GM21367 (cell line): ENCODE measurements at regions not wholly inside any gene's neighbourhood (a gene's known extent, or its start where the extent isn't known, plus 50 kb on each side); places are given as distances from the start of the nearest gene placed in this dataset.

ENCODE experiments used
- ATAC-seq: cut with Tn5 transposase; IDR thresholded peaks from one replicate; pipeline ENCODE4 v1.9.1; 2021; ENCODE audit not compliant: unreplicated experiment

DNA sequence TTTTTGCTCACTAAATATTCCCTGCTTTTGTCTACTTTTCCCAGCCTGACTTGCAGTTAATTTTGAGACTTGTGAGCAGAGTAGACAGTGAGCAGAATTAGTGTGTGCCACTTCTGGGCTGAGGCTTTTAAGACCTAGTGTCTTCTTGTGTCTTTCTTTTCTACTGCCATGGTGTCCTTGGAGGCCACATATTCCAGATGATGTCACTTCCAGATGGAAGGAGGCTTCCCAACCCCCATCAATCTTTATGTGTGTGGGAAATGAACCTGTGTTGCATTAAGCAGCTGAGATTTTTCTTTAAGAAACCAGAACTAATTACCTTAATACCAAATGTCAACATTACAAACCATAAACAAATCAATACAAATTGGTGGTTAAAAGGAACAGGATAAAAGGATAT lies 774.7 kb upstream of the ROBO1 start:
- no peak for ATAC-seq

GRCh38 chr3:80537680-80538079 lies 769.9 kb upstream of the ROBO1 start:
- no peak for ATAC-seq

DNA sequence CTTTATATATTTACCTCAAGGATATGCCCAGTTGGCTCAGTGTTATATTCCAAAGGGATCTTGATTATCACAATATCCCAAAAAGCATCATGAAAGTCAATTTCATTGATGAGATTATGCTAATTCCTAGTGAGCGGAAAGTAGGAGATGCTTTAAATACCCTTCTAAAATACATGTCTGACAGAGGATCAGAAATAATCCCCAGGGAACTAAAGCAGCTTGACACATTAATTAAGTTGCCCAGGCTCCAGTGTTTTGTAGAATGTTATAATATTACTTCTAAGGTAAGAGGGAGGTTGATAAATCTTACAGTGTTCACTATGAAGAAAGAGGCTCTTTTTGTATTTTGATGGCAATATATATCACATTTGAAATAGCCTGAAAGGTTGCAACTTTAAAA lies 767.5 kb upstream of the ROBO1 start:
- no peak for ATAC-seq

DNA sequence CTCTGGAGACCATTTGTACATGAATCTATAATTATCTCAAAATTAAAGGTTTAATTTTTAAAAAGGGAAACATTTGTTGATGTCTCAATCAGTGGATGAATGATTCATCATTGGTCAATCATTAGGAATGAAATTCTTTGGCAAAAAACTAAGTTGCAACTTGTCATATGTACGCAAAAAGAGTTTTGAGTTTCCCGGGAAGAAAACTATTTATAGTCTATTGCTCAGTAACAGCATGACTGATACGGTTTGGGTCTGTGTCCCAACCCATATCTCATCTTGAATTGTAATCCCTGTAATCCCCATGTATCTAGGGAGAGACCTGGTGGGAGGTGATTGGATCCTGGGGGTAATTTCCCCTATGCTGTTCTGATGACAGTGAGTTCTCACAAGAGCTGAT lies 765.8 kb upstream of the ROBO1 start:
- no peak for ATAC-seq

DNA sequence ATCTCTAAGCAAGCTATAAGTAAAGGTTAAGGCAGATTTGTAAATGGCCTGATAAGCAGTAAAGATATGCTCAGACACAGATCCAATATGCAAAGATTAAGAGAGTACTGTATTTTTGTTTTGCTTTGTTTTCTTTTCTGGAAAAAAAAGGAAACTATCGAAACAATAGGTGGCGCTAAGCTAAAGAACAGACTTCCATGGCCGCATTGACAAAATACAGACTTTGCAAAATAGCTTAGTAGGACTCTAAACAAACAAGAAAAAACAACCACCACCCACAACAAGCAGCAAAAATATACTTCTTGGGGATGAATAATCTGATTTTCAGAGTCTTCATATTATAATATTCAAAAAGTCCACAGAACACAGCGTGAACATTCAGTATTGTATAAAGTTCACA lies 758.4 kb upstream of the ROBO1 start:
- ATAC-seq: no peak

DNA sequence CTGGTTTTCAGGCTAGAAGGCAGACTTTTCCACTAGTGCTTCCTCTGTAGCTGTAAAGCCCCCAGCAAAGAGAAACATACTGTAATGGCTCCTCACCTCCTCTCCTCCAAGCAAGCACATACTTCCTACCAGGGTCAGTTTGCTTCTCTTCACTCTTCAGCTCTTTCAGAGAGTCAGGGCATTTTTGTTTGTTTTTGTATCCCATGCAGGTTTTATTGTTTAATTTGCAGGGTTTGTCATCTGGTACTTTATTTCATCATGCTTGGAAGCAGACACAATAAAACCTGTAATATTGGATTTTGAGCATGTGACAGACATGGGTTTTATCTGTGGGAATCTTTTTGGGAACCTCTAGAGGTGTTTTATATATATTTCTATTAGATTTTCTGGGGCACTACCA lies 753.3 kb upstream of the ROBO1 start:
- ATAC-seq: no peak

GRCh38 chr3:80519436-80519835 lies 751.6 kb upstream of the ROBO1 start:
- no peak for ATAC-seq

- no peak for ATAC-seq
Observed at GRCh38 chr3:80496452-80496851, 728.7 kb upstream of the ROBO1 start.

DNA sequence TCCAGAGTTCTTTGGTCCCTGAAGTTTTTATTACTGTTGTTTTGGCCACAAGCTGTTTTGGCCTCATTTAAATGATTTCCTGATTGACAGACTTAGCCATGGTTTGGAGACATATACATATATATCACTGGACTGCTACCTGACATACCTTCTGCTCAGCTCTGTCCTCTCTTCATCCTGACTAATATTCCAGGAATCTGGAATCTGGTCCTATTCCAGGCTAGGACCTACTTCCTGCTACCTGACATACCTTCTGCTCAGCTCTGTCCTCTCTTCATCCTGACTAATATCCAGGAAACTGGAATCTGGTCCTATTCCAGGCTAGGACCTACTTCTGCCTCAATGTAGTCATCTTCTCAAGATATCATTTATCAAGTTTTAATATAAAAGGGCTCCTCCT lies 724.4 kb upstream of the ROBO1 start:
- ATAC-seq: no peak

DNA sequence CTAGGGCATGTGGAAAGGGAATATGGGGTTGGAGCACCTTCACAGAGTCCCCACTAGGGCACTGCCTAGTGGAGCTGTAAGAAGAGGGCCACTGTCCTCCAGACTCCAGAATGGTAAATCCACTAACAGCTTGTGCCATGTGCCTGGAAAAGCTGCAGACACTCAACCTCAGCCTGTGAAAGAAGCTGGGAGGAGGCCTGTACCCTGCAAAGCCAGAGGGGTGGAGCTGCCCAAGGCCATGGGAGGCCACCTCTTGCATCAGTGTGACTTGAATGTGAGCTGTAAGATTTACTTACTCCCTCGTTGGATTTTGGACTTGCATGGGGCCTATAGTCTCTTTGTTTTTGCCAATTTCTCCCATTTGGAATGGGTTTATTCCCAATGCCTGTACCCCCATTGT lies 705.2 kb upstream of the ROBO1 start:
- no peak for ATAC-seq

DNA sequence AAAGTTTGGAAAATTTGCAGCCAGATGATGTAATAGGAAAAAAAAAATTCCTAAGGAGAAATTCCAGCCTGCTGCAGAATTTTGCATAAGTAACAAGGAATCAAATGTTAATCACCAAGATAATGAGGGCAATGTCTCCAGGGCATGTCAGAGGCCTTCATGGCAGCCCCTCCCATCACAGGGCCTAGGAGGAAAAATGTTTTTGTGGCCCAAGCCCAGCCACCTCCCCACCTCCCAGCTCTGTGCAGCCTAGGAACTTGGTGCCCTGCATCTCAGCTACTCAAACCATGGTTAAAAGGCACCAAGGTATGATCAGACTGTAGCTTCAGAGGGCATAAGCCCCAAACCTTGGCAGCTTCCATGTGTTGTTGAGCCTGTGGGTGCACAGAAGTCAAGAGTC lies 704.7 kb upstream of the ROBO1 start:
- ATAC-seq: no peak

GRCh38 chr3:80470433-80470832 lies 702.6 kb upstream of the ROBO1 start:
- no peak for ATAC-seq

DNA sequence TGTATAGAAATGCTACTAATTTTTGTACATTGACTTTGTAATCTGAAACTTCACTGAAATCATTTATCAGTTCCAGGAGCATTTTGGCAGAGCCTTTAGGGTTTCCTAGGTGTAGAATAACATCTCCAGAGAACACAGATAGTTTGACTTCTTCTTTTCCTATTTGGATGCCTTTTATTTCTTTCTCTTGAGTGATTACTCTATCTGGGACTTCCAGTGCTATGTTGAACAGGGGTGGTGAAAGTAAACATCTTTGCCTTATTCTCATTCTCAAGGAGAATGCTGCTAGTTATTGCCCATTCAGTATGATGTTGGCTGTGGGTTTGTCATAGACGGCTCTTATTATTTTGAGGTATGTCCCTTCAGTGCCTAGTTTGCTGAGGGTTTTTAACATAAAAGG lies 697.9 kb upstream of the ROBO1 start:
- ATAC-seq: no peak

- no peak for ATAC-seq
Observed at GRCh38 chr3:80451393-80451792, 683.6 kb upstream of the ROBO1 start.

DNA sequence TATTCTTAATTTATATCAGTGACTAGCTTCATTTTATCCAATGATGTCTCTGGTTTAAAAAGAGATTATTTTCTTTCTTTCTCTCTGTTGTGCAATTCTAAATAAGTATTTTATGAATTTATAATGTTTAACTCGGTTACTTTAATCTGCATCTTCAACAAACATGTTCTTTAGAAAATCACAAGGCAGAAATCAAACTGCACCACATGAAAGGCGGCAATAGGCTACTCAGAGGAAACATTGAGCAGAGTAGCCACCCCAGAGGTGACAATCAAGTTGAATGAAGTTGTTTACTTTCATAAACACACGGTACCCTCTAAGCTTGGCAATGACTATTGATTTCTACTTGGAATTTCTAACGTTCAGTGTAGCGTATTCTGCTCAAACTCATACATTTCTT lies 677.8 kb upstream of the ROBO1 start:
- ATAC-seq: no peak

GRCh38 chr3:80445053-80445452 lies 677.3 kb upstream of the ROBO1 start:
- no peak for ATAC-seq

- ATAC-seq: no peak
Observed at GRCh38 chr3:80439490-80439889, 671.7 kb upstream of the ROBO1 start.

- ATAC-seq: no peak
Observed at GRCh38 chr3:80434366-80434765, 666.6 kb upstream of the ROBO1 start.

DNA sequence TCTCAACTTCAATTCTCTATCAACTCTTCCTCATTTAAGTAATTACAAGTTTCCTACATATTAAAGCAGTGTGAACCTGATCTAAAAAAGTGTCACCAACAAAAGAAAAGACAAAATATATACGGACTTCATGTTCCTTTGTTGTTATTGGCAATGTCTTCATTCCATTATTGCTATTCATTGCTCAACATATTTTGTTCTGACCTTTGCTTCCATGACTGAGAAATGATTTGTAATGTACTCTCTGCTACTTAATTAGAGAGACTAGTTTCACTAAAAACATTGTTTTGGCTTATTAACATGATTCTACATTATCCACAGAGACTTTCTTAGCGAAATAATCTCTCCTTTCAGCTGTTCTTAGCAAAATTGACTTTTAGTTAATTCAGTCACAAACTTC lies 657.2 kb upstream of the ROBO1 start:
- no peak for ATAC-seq

DNA sequence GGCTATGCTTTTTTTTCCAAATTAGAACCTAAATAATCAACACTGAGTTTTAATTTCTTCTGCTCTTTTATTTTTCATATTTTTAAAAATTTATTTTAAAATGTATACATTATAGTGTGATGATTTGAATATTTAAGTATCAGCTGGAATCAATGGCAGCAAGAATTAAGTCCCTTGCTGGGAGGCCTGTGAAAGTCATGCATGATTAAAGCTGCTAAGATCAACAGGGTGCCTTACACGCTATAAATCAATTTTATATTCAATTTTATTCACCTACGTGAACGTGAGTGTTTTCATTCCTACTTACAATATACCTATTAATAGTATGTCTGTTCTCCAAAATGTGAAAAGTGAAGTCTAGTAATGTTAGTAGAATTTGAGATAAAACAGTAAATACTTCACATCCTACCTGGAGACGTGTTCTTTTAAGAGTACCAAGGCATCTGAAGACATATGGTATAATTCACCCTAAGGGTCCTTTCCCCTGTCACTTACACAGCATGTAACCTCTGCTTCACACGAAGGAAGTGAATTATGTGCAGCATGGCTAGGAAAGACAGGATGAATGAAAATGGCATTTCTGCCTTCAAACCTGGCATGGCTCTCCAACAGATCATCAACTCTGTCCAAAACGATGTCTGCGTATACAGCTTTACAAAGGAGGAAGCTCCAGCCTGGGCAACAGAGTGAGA lies 640.4 kb upstream of the ROBO1 start:
- ATAC-seq: no peak

DNA sequence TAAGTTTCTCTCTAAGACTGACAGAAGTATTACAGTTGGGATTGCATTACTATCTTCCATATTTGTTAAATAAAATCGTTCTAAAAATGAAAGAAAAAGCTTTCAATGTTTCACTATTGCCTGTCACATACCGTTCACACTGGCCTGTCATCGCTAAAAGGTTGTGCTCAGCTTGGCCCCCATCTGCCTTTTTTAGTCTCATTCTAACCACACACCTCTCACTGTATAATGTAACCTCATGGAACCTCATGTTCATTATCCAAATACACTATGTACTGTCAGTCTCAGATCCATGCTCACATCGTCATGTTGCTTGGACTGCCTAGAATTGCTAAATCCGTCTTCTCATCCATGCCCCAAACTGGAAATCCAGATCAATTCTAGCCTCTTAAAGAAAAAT lies 637.8 kb upstream of the ROBO1 start:
- no peak for ATAC-seq

DNA sequence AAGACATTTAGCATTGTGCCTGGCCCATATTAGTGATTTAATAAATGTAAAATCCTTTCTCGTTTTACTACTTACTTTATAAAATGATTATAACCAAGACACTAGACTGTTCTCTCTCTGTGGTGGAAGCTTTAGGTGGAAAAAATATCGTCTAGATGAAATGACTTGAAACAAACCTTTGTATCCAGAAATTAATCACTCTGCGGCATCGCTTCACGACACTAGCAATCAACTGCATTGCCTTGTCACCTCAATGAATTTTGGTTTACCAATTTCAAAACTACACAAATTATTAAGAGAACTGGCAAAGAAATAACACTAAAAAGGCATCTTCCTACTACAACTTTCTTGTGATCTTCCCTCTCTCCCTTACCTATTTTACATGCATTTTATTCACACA lies 627.2 kb upstream of the ROBO1 start:
- ATAC-seq: no peak

DNA sequence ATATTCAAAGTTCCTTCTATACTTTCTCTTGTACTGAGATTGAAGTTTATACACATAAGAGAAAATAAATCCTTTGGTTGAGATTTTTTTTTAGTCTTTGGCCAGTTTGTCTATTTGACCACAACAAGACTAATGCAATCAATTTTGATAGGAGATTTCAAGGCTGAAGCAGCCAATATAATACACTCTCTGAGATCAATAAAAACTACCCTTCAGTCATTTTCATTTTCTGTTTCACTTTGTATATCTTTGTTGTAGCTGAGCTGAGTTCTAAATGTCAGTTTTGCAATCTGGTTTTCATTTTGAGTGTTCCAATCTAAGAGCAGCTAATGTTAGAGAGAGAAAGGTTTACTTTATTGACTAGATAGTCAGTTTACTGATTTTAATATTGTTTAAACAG lies 623.8 kb upstream of the ROBO1 start:
- ATAC-seq: no peak

DNA sequence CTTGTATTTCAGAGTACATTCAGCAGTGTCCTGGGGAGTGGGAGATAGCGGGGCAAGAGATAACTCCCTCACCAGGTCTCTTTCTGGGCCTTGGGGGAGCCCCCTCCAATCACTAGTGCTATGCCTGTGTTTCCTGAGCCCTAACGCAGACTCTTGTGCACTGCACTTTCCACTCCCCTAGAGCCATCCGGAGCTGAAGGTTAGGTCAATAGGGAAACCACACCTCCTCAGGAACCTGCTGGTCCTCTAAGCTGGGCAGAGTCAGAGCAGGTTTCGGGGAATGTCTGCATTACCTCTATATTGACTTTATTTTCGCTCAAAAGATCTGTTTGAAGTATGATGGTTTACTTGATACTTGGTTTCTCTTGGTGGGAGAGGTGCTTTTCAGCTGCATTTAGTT lies 617.0 kb upstream of the ROBO1 start:
- ATAC-seq: no peak
